SK-N-SH (cell line): ENCODE measurements at regions not wholly inside any gene's neighbourhood (a gene's known extent, or its start where the extent isn't known, plus 50 kb on each side); places are given as distances from the start of the nearest gene placed in this dataset.

Experiments
- CTCF ChIA-PET: fragments of 300-600, 350-600 bp; formaldehyde crosslinking; extraction: SDS; loops from one replicate; lab custom pipeline; 2021; lab: Yijun Ruan, JAX
- POLR2A ChIA-PET: fragments of 350-600 bp; sonication (Branson Sonifier 250); formaldehyde crosslinking; extraction: SDS; loops from one replicate; lab custom pipeline; 2020; ENCODE audit warnings: antibody characterized with exemption, inconsistent platforms; lab: Yijun Ruan, JAX
- DNase-seq: peaks from one replicate; pipeline ENCODE4 v3.0.0; 2012
- H2AFZ ChIP-seq: fragments of 200-600 bp; sonication (generic); 2 replicates; pipeline ENCODE4 v1.8.1; 2016; ENCODE audit warnings: antibody characterized with exemption, mild to moderate bottlenecking, low read depth
- H3F3A ChIP-seq: fragments of 200-600 bp; sonication (generic); replicated peaks from 2 replicates; pipeline ENCODE3; 2016; ENCODE audit warnings: antibody characterized with exemption, mild to moderate bottlenecking; ENCODE audit not compliant: insufficient read depth
- H3K27ac ChIP-seq, 2 experiments: fragments of 200-500 bp in 1 of 2; fragments of 200-600 bp in 1 of 2; sonication (Bioruptor generic) in 1 of 2; sonication (generic), shearing (Covaris generic) in 1 of 2; 2 replicates each; pipeline versions ENCODE4 v1.5.1 to v1.6.1; 2014 to 2016; ENCODE audit warnings: low read depth in 2 of 2, inconsistent platforms in 1 of 2, low read length in 1 of 2, mild to moderate bottlenecking in 1 of 2, mixed read lengths in 1 of 2
- H3K27me3 ChIP-seq: fragments of 200-600 bp; sonication (generic), shearing (Covaris generic); 2 replicates; pipeline ENCODE4 v1.6.1; 2016; ENCODE audit warnings: mixed run types; ENCODE audit not compliant: insufficient read depth
- H3K36me3 ChIP-seq, 2 experiments: fragments of 200-500 bp in 1 of 2; fragments of 200-600 bp in 1 of 2; sonication (Bioruptor generic) in 1 of 2; sonication (generic) in 1 of 2; replicated peaks in 1 of 2; 2 replicates each; pipeline versions ENCODE3 to v1.5.1; 2014 to 2016; ENCODE audit warnings: low read length in 1 of 2, mild to moderate bottlenecking in 1 of 2; ENCODE audit not compliant: insufficient read depth in 2 of 2, control insufficient read depth in 1 of 2
- H3K4me1 ChIP-seq, 2 experiments: fragments of 200-500 bp in 1 of 2; fragments of 200-600 bp in 1 of 2; sonication (Bioruptor generic) in 1 of 2; sonication (generic), shearing (Covaris generic) in 1 of 2; 2 replicates each; pipeline versions ENCODE4 v1.5.1 to v1.6.1; 2014 to 2016; ENCODE audit warnings: low read depth in 1 of 2, low read length in 1 of 2, mixed run types in 1 of 2; ENCODE audit not compliant: insufficient read depth in 2 of 2, control insufficient read depth in 1 of 2
- H3K4me2 ChIP-seq: fragments of 200-600 bp; sonication (generic), shearing (Covaris generic); 2 replicates; pipeline ENCODE4 v1.6.1; 2017; ENCODE audit warnings: mixed run types
- H3K4me3 ChIP-seq, 2 experiments: fragments of 200-500 bp in 1 of 2; fragments of 200-600 bp in 1 of 2; sonication (Bioruptor generic) in 1 of 2; sonication (generic), shearing (Covaris generic) in 1 of 2; 2 replicates each; pipeline versions ENCODE4 v1.5.1 to v1.8.1; 2014 to 2016; ENCODE audit warnings: low read depth in 2 of 2, inconsistent platforms in 1 of 2, low read length in 1 of 2, mild to moderate bottlenecking in 1 of 2, mixed read lengths in 1 of 2, moderate library complexity in 1 of 2
- H3K79me2 ChIP-seq: fragments of 200-600 bp; sonication (generic); 2 replicates; pipeline ENCODE4 v1.8.1; 2017; ENCODE audit warnings: mild to moderate bottlenecking; ENCODE audit not compliant: insufficient read depth
- H3K9ac ChIP-seq: fragments of 200-600 bp; sonication (generic); 2 replicates; pipeline ENCODE4 v1.6.1; 2017; ENCODE audit warnings: mixed run types
- H3K9me2 ChIP-seq: fragments of 200-600 bp; sonication (generic); 2 replicates; pipeline ENCODE4 v1.6.1; 2017; ENCODE audit warnings: mixed run types
- H3K9me3 ChIP-seq: fragments of 200-600 bp; sonication (generic); 2 replicates; pipeline ENCODE4 v1.6.1; 2017; ENCODE audit warnings: mixed run types, mild to moderate bottlenecking, moderate library complexity
- H4K20me1 ChIP-seq: fragments of 200-600 bp; sonication (generic); 2 replicates; pipeline ENCODE4 v1.6.1; 2017; ENCODE audit warnings: mild to moderate bottlenecking, mixed run types; ENCODE audit not compliant: insufficient read depth
- CTCF ChIP-seq: fragments of 200-600 bp; sonication (generic); IDR thresholded peaks from 2 replicates; pipeline ENCODE4 v1.6.1; 2017; ENCODE audit warnings: antibody characterized with exemption, mild to moderate bottlenecking, moderate library complexity
- ELF1 ChIP-seq: IDR thresholded peaks from 2 replicates; pipeline ENCODE4 v1.4.0; 2012
- FOSL2 ChIP-seq: IDR thresholded peaks from 2 replicates; pipeline ENCODE4 v1.4.0; 2012; ENCODE audit warnings: low read depth, mild to moderate bottlenecking, moderate library complexity, borderline replicate concordance
- FOXJ3 ChIP-seq: sonication (generic); formaldehyde crosslinking; IDR thresholded peaks from 2 replicates; pipeline ENCODE4 v1.5.1; 2020; ENCODE audit warnings: mild to moderate bottlenecking, missing genetic modification reagents
- GATA2 ChIP-seq: sonication (generic); formaldehyde crosslinking; IDR thresholded peaks from 2 replicates; pipeline ENCODE4 v1.5.0; 2020; ENCODE audit warnings: mild to moderate bottlenecking, missing genetic modification reagents
- IRF3 ChIP-seq: fragments of 150-350 bp; IDR thresholded peaks from 2 replicates; pipeline ENCODE4 v1.6.1; 2016; ENCODE audit warnings: mild to moderate bottlenecking, low read depth, low read length
- JUND ChIP-seq: IDR thresholded peaks from 2 replicates; pipeline ENCODE4 v1.4.0; 2012
- MEF2A ChIP-seq: IDR thresholded peaks from 2 replicates; pipeline ENCODE4 v1.4.0; 2012; ENCODE audit warnings: low read depth, borderline replicate concordance
- NRF1 ChIP-seq: IDR thresholded peaks from 2 replicates; pipeline ENCODE4 v1.6.1; 2012; ENCODE audit warnings: low read depth, mild to moderate bottlenecking, low read length
- POLR2AphosphoS5 ChIP-seq: IDR thresholded peaks from 2 replicates; pipeline ENCODE4 v1.6.1; 2012; ENCODE audit warnings: low read depth, low read length
- RFX5 ChIP-seq: IDR thresholded peaks from 2 replicates; pipeline ENCODE4 v1.6.1; 2012; ENCODE audit warnings: mild to moderate bottlenecking, improper control_type of control experiment, low read length
- SIN3A ChIP-seq: IDR thresholded peaks from 2 replicates; pipeline ENCODE4 v1.6.1; 2012; ENCODE audit warnings: low read depth, mild to moderate bottlenecking, low read length, moderate library complexity, borderline replicate concordance
- TEAD4 ChIP-seq: IDR thresholded peaks from 2 replicates; pipeline ENCODE4 v1.4.0; 2012; ENCODE audit warnings: mild to moderate bottlenecking, borderline replicate concordance; ENCODE audit not compliant: insufficient read depth
- YY1 ChIP-seq: IDR thresholded peaks from 2 replicates; pipeline ENCODE4 v1.4.0; 2012; ENCODE audit warnings: low read depth, mild to moderate bottlenecking
- WGBS: methylation state at CpG from one replicate; pipeline ENCODE4 v1.1.6; 2017; ENCODE audit warnings: low lambda C conversion rate; 5-methylcytosine and 5-hydroxymethylcytosine counted together
- TF ChIP-seq, protein P1 (sequence below): IDR thresholded peaks from 2 replicates; pipeline ENCODE4 v1.6.1; 2012; ENCODE audit warnings: mild to moderate bottlenecking, low read depth, low read length, moderate library complexity

- CTCF ChIA-PET: no interaction called here
- H3K4me1 ChIP-seq: no peaks in the 10 kb centered on the region
Observed at GRCh38 chrX:94775640-94776039, 1101.6 kb downstream of the FAM133A start.

DNA sequence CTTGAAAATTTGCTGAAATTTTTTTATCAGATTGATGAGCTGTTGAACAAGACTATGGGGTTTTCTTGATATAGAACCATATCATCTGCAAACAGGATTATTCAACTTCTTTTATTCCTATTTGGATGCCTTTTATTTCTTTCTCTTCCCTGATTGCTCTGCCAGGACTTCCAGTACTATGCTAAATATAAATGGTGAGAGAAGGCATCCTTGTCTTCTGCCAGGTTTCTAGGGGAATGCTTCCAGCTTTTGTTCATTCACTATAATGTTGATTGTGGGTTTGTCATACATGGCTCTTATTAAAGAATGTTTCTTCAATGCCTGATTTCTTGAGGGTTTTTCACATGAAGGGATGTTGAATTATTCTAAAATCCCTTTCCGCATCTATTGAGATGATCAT, 1139.5 kb downstream of the FAM133A start:
- no peak overlapping the region for H2AFZ ChIP-seq
- no peak overlapping the region for H3K27ac ChIP-seq
- no peaks in the 10 kb centered on the region for H3K79me2 ChIP-seq
- WGBS: 48% methylated on average over 1 of the region's 1 CpG
- H3K4me2 ChIP-seq: no peak overlapping the region
- DNase-seq: no peak
- no peak overlapping the region for H3K4me3 ChIP-seq
- no peaks in the 10 kb centered on the region for H3K36me3 ChIP-seq
- H3F3A ChIP-seq: no peaks in the 10 kb centered on the region
- H3K27me3 ChIP-seq: no peaks in the 10 kb centered on the region
- H3K9ac ChIP-seq: no peak overlapping the region
- POLR2A ChIA-PET: no interaction called here
- TF ChIP-seq YY1 (no peak), CTCF (no peak), FOXJ3 (CRISPR knock-in tag) (no peak), IRF3 (no peak), GATA2 (CRISPR knock-in tag) (no peak), TEAD4 (no peak), FOSL2 (no peak), JUND (no peak), RFX5 (no peak), POLR2AphosphoS5 (no peak)
- TF ChIP-seq, protein P1, sequence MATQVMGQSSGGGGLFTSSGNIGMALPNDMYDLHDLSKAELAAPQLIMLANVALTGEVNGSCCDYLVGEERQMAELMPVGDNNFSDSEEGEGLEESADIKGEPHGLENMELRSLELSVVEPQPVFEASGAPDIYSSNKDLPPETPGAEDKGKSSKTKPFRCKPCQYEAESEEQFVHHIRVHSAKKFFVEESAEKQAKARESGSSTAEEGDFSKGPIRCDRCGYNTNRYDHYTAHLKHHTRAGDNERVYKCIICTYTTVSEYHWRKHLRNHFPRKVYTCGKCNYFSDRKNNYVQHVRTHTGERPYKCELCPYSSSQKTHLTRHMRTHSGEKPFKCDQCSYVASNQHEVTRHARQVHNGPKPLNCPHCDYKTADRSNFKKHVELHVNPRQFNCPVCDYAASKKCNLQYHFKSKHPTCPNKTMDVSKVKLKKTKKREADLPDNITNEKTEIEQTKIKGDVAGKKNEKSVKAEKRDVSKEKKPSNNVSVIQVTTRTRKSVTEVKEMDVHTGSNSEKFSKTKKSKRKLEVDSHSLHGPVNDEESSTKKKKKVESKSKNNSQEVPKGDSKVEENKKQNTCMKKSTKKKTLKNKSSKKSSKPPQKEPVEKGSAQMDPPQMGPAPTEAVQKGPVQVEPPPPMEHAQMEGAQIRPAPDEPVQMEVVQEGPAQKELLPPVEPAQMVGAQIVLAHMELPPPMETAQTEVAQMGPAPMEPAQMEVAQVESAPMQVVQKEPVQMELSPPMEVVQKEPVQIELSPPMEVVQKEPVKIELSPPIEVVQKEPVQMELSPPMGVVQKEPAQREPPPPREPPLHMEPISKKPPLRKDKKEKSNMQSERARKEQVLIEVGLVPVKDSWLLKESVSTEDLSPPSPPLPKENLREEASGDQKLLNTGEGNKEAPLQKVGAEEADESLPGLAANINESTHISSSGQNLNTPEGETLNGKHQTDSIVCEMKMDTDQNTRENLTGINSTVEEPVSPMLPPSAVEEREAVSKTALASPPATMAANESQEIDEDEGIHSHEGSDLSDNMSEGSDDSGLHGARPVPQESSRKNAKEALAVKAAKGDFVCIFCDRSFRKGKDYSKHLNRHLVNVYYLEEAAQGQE: no peak
- TF ChIP-seq, all 33 proteins: peak for 0
- Histone ChIP-seq H3K9me2 (no peaks in the 10 kb centered on the region), H4K20me1 (no peaks in the 10 kb centered on the region), H3K9me3 (no peaks in the 10 kb centered on the region), H3K4me1 (no peaks in the 10 kb centered on the region)
- CTCF ChIA-PET: no interaction called here

More at GRCh38 chrX:94775640-94776039, 1101.6 kb downstream of the FAM133A start:
- H2AFZ ChIP-seq: no peak overlapping the region
- 3% methylated on average over 2 of the region's 2 CpGs for WGBS
- H3K79me2 ChIP-seq: no peaks in the 10 kb centered on the region
- no peaks in the 10 kb centered on the region for H3K9me3 ChIP-seq
- H3K27me3 ChIP-seq: no peaks in the 10 kb centered on the region
- H3K27ac ChIP-seq: no peak overlapping the region
- H4K20me1 ChIP-seq: no peaks in the 10 kb centered on the region
- no peak for DNase-seq
- TF ChIP-seq NRF1 (no peak), SIN3A (no peak), IRF3 (no peak), FOSL2 (no peak), GATA2 (CRISPR knock-in tag) (no peak), ELF1 (no peak), MEF2A (no peak)
- no peak overlapping the region for H3K4me2 ChIP-seq
- H3K9me2 ChIP-seq: no peaks in the 10 kb centered on the region
- no peak overlapping the region for H3K9ac ChIP-seq
- no peak overlapping the region for H3K4me3 ChIP-seq
- POLR2A ChIA-PET: no interaction called here
- H3K36me3 ChIP-seq: no peaks in the 10 kb centered on the region
- no peaks in the 10 kb centered on the region for H3F3A ChIP-seq
